A549 (cell line): ENCODE measurements at regions not wholly inside any gene's neighbourhood (a gene's known extent, or its start where the extent isn't known, plus 50 kb on each side); places are given as distances from the start of the nearest gene placed in this dataset.

Source experiments
- ATAC-seq, 2 experiments: fragments of 200-7000 bp in 1 of 2; fragments of >200 bp in 1 of 2; cut with Nextera tagmentation in 1 of 2; cut with Tn5 transposase in 1 of 2; 3 replicates each; pipeline versions ENCODE4 v1.8.0 to v1.9.1; 2018 to 2020; ENCODE audit warnings: mild to moderate bottlenecking in 1 of 2, moderate library complexity in 1 of 2
- CTCF ChIA-PET: fragments of 300-600 bp; sonication (Branson Sonifier 250); formaldehyde crosslinking; extraction: SDS; loops from one replicate; lab custom pipeline; 2021; ENCODE audit warnings: antibody characterized with exemption, inconsistent platforms; lab: Yijun Ruan, JAX
- POLR2A ChIA-PET: fragments of 350-600 bp; formaldehyde crosslinking; extraction: SDS; loops from one replicate; lab custom pipeline; 2021; ENCODE audit warnings: antibody characterized with exemption, inconsistent platforms; lab: Yijun Ruan, JAX
- DNase-seq, 2 experiments: peaks; one replicate each; pipeline versions ENCODE4 v3.0.0 to v3.0.0-alpha.2; 2011 to 2016; ENCODE audit warnings: low read depth in 1 of 2, low spot score in 1 of 2
- FAIRE-seq: peaks from 2 replicates; lab custom pipeline; 2011; peaks lifted over from hg19 to GRCh38; lab: Jason Lieb, UNC
- H3K27ac ChIP-seq, 2 experiments: fragments of >200 bp; sonication (Bioruptor Twin); formaldehyde crosslinking; 3 replicates each; pipeline ENCODE4 v1.5.1; 2016 to 2017
- H3K4me1 ChIP-seq: fragments of >200 bp; sonication (Bioruptor Twin); formaldehyde crosslinking; 3 replicates; pipeline ENCODE4 v1.6.1; 2016
- H3K4me2 ChIP-seq: fragments of >200 bp; sonication (Bioruptor Twin); formaldehyde crosslinking; 3 replicates; pipeline ENCODE4 v1.6.1; 2016
- H3K4me3 ChIP-seq: fragments of >200 bp; sonication (Bioruptor Twin); formaldehyde crosslinking; 3 replicates; pipeline ENCODE4 v1.5.1; 2016
- H3K9me3 ChIP-seq: fragments of >200 bp; sonication (Bioruptor Twin); formaldehyde crosslinking; 3 replicates; pipeline ENCODE4 v1.6.1; 2016
- ATOH8 ChIP-seq: fragments of 250-450 bp; sonication (Bioruptor Pico); IDR thresholded peaks from 2 replicates; pipeline ENCODE4 v1.5.0; 2020; ENCODE audit warnings: low read depth, mild to moderate bottlenecking, moderate library complexity
- BHLHE40 ChIP-seq: IDR thresholded peaks from 2 replicates; pipeline ENCODE4 v1.6.1; 2012; ENCODE audit warnings: low read depth, low read length, inconsistent platforms
- CEBPB ChIP-seq, 2 experiments: fragments of >200 bp in 1 of 2; sonication (Bioruptor Twin) in 1 of 2; formaldehyde crosslinking in 1 of 2; IDR thresholded peaks; 2 replicates each; pipeline ENCODE4 v1.6.1; 2012 to 2016
- CHD2 ChIP-seq: fragments of 150-350 bp; IDR thresholded peaks from 2 replicates; pipeline ENCODE4 v1.6.1; 2014; ENCODE audit warnings: low read length; ENCODE audit not compliant: partially characterized antibody
- EHF ChIP-seq: fragments of 250-450 bp; sonication (Bioruptor Pico); IDR thresholded peaks from 2 replicates; pipeline ENCODE4 v1.5.0; 2020; ENCODE audit warnings: mild to moderate bottlenecking
- EHMT2 ChIP-seq: fragments of 200-600 bp; sonication (generic); IDR thresholded peaks from 2 replicates; pipeline ENCODE4 v1.6.1; 2016; ENCODE audit warnings: antibody characterized with exemption, low read depth, mild to moderate bottlenecking, moderate library complexity
- EP300 ChIP-seq, 2 experiments: fragments of >200 bp; sonication (Bioruptor Twin); formaldehyde crosslinking; IDR thresholded peaks; 2 replicates in 1 of 2; 3 replicates in 1 of 2; pipeline ENCODE4 v1.6.1; 2016 to 2017
- FOSL2 ChIP-seq, 2 experiments: fragments of 450-650 bp in 1 of 2; fragments of >200 bp in 1 of 2; sonication (Bioruptor Twin) in 1 of 2; formaldehyde crosslinking; IDR thresholded peaks; 2 replicates each; pipeline versions ENCODE4 v1.5.0 to v1.6.1; 2016 to 2020; ENCODE audit warnings: mild to moderate bottlenecking in 1 of 2, moderate library complexity in 1 of 2
- HEYL ChIP-seq: fragments of 250-450 bp; sonication (Bioruptor Pico); IDR thresholded peaks from 2 replicates; pipeline ENCODE4 v1.8.0; 2021; ENCODE audit warnings: mild to moderate bottlenecking, moderate library complexity
- HOXB13 ChIP-seq: fragments of 250-450 bp; sonication (Bioruptor Pico); IDR thresholded peaks from 2 replicates; pipeline ENCODE4 v1.5.0; 2020; ENCODE audit warnings: low read depth, mild to moderate bottlenecking, moderate library complexity
- JUNB ChIP-seq: fragments of >200 bp; sonication (Bioruptor Twin); formaldehyde crosslinking; IDR thresholded peaks from 2 replicates; pipeline ENCODE4 v1.6.1; 2016
- NFE2L2 ChIP-seq: fragments of 150-350 bp; conservative IDR thresholded peaks from 2 replicates; pipeline ENCODE4 v1.6.1; 2014; ENCODE audit warnings: low read length
- NPAS2 ChIP-seq: fragments of 250-450 bp; sonication (Bioruptor Pico); IDR thresholded peaks from 2 replicates; pipeline ENCODE4 v1.8.0; 2022; ENCODE audit warnings: mild to moderate bottlenecking, moderate library complexity, borderline replicate concordance
- SMC3 ChIP-seq: fragments of >200 bp; sonication (Bioruptor Twin); formaldehyde crosslinking; IDR thresholded peaks from 3 replicates; pipeline ENCODE4 v1.6.1; 2018; ENCODE audit warnings: inconsistent platforms
- SREBF2 ChIP-seq: fragments of 450-650 bp; IDR thresholded peaks from 2 replicates; pipeline ENCODE4 v1.6.1; 2014; ENCODE audit warnings: mild to moderate bottlenecking, moderate library complexity
- TFCP2L1 ChIP-seq: fragments of 250-450 bp; sonication (Bioruptor Pico); IDR thresholded peaks from 2 replicates; pipeline ENCODE4 v1.5.0; 2021; ENCODE audit warnings: mild to moderate bottlenecking
- ZC3H11A ChIP-seq: fragments of 450-650 bp; IDR thresholded peaks from 2 replicates; pipeline ENCODE4 v1.6.1; 2014; ENCODE audit warnings: antibody characterized with exemption, mild to moderate bottlenecking
- ZFP36 ChIP-seq: fragments of 450-650 bp; IDR thresholded peaks from 2 replicates; pipeline ENCODE4 v1.6.1; 2014; ENCODE audit warnings: borderline replicate concordance; ENCODE audit not compliant: partially characterized antibody
- ZNF302 ChIP-seq: fragments of 250-450 bp; sonication (Bioruptor Pico); IDR thresholded peaks from 2 replicates; pipeline ENCODE4 v1.9.0; 2021; ENCODE audit warnings: inconsistent platforms, mild to moderate bottlenecking, moderate library complexity
- WGBS: methylation state at CpG from one replicate; pipeline ENCODE4 v1.1.6; 2017; ENCODE audit errors: missing lambda C conversion rate; 5-methylcytosine and 5-hydroxymethylcytosine counted together
- TF ChIP-seq, protein P1 (sequence below): IDR thresholded peaks from 2 replicates; pipeline ENCODE4 v1.6.1; 2012

DNA sequence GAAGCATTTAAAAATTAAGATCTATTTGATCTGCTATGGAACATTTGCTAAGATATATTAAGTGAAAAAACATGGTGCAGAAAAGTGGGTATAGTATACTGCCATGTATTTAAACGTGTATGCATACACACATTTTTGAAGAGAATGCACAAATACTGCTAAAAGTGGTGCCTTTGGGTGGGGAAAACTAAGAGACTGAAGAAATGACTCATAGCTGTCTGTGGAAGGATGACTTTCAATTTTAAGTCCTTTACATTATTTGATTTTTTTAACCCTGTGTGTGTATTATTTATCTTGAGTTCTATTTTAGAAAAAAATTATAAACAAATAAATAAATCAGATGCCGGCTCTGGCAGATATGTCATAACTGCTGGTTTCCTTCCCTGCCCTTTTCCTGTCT, 120.7 kb upstream of the SLIT3 start:
- WGBS = 1% methylated on average over 2 of the region's 2 CpGs
- peak in 1 of 2 experiments; percentile 51; a peak in 2 of 6 replicates for ATAC-seq
- peak overlapping the region; percentile 26 to 80; a peak in 5 of 6 replicates for H3K27ac ChIP-seq
- TF ChIP-seq ZC3H11A (no peak), FOSL2 (IDR thresholded peaks at IDR 0.05) (0 out of 2 replicates have a peak, but pooled peaks have one; percentile 32), FOSL2 (CRISPR knock-in tag; IDR thresholded peaks at IDR 0.05) (peak; percentile 66), NFE2L2 (peak; percentile 34; the same call in 1 of the 2 replicates)
- ChIA-PET CTCF (interaction anchor here (0.9 to 2.5 kb wide), 2 partner anchors 12 to 435 kb away, joined by 3 to 10 read pairs; no protein-coding TSS in a partner anchor), POLR2A (no interaction called here)
- H3K4me1 ChIP-seq = peaks cover 23% of the 10 kb centered on the region
- H3K9me3 ChIP-seq = 0 out of 3 replicates have a peak, but pooled peaks cover 2% of the 10 kb centered on the region
- no peak for FAIRE-seq
- DNase-seq = no peak
- H3K4me3 ChIP-seq = no peak overlapping the region
- peak overlapping the region; percentile 47 for H3K4me2 ChIP-seq

DNA sequence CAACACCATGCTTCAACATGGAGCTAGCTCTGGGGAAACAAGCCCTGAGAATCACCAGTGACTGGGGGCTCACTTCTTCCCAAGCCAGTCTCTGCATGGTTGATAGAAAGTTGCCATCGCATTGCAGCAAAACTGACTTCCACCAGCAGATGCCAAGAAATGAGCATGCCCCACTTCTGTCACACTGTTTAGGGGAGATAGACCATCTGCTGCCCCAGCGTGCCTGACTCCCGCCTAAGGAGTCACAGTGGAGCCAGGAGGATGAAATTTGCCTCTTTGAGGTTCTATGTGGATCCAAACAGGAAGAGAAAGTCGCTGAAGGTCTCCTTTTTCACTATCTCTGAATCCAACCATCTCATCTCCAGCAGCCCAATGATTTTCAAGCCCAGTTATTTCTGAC, 116.7 kb upstream of the SLIT3 start:
- WGBS = 74% methylated on average over 4 of the region's 4 CpGs

DNA sequence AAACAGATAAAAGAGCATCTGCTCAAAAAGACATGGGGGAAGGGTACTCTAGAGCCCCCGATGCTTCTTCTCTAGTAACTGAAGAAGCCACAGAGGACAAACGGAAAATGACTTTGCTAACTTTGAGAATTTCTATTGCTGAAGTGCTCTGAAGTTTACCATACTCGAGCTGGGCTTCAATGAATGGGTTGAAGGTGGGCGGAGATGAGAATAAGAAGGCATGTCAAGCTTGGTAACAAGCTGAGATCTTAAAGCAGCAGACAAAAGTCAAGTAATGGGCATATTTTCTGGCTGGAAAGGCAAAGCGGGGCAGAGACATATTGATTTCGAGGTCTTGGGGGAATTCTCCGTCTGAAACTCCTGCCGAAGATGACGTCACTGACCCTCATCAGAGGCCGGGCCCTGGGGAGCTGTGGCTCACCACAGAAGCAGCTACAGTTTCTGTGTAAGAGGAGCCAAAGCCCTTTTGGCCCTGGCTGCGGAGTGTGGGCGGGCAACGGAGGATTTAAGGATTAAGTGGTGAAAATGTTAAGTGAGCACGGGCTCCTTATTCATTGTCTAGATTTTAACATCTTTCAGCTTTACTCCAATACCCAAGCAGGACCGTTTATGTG, 115.8 kb upstream of the SLIT3 start:
- Histone ChIP-seq H3K9me3 (0 out of 3 replicates have a peak, but pooled peaks cover 2% of the 10 kb centered on the region), H3K4me1 (peaks cover 12% of the 10 kb centered on the region), H3K4me2 (no peak overlapping the region), H3K27ac (no peak overlapping the region), H3K4me3 (no peak overlapping the region)
- DNase-seq (no peak), ATAC-seq (no peak), FAIRE-seq (no peak)
- TF ChIP-seq NFE2L2 (no peak), HEYL (no peak), SREBF2 (no peak), ATOH8 (CRISPR knock-in tag) (no peak), CHD2 (no peak), BHLHE40 (no peak), JUNB (no peak), SMC3 (no peak), HOXB13 (CRISPR knock-in tag) (no peak), EP300 (IDR thresholded peaks at IDR 0.05) (no peak), ZNF302 (CRISPR knock-in tag) (no peak), ZFP36 (no peak), EHMT2 (no peak), TFCP2L1 (no peak)
- TF ChIP-seq, protein P1, sequence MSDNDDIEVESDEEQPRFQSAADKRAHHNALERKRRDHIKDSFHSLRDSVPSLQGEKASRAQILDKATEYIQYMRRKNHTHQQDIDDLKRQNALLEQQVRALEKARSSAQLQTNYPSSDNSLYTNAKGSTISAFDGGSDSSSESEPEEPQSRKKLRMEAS = no peak
- ChIA-PET POLR2A (no interaction called here), CTCF (interaction anchor here (1.4 kb wide), 1 partner anchor 25 kb away, joined by 3 read pairs; no protein-coding TSS in a partner anchor)
- 89% methylated on average over 15 of the region's 15 CpGs for WGBS

More for the DNA sequence above, 116.7 kb upstream of the SLIT3 start:
- H3K4me2 ChIP-seq = no peak overlapping the region
- no peak overlapping the region for H3K4me3 ChIP-seq
- ATAC-seq (no peak), DNase-seq (no peak), FAIRE-seq (no peak)
- peaks cover 13% of the 10 kb centered on the region for H3K4me1 ChIP-seq
- ChIA-PET POLR2A (no interaction called here), CTCF (no interaction called here)
- TF ChIP-seq EHMT2 = no peak
- no peak for TF ChIP-seq CEBPB (IDR thresholded peaks at IDR 0.05)
- TF ChIP-seq EHF (CRISPR knock-in tag) = no peak
- TF ChIP-seq ATOH8 (CRISPR knock-in tag) = no peak
- TF ChIP-seq, protein P1 = no peak
- no peak for TF ChIP-seq NPAS2 (CRISPR knock-in tag)
- no peak for TF ChIP-seq SREBF2
- H3K27ac ChIP-seq = no peak overlapping the region
- H3K9me3 ChIP-seq = 0 out of 3 replicates have a peak, but pooled peaks cover 2% of the 10 kb centered on the region
